Urinary bladder (tissue), 3 donors: ENCODE measurements at regions not wholly inside any gene's neighbourhood (a gene's known extent, or its start where the extent isn't known, plus 50 kb on each side); places are given as distances from the start of the nearest gene placed in this dataset.

ENCODE experiments used
- DNase-seq: peaks from one replicate; pipeline ENCODE4 v3.0.0-alpha.2; 2015; ENCODE audit errors: extremely low spot score
- H3K27ac ChIP-seq: one replicate; pipeline ENCODE4 v1.5.1; 2013; ENCODE audit warnings: low read depth, mild to moderate bottlenecking, moderate library complexity
- H3K36me3 ChIP-seq: one replicate; pipeline ENCODE4 v1.6.1; 2013; ENCODE audit warnings: mild to moderate bottlenecking, moderate library complexity; ENCODE audit not compliant: insufficient read depth
- H3K4me1 ChIP-seq: one replicate; pipeline ENCODE4 v1.6.1; 2013; ENCODE audit warnings: mild to moderate bottlenecking, moderate library complexity; ENCODE audit not compliant: insufficient read depth
- H3K4me3 ChIP-seq: one replicate; pipeline ENCODE4 v1.5.1; 2013; ENCODE audit warnings: low read depth, low read length
- WGBS: extraction: QIAGEN DNeasy Blood & Tissue Kit; methylation state at CpG from one replicate; pipeline ENCODE4 v1.1.7; 2013; 5-methylcytosine and 5-hydroxymethylcytosine counted together
- donor health status: healthy with polysubstance abuse.
- donor health status: healthy.

DNA sequence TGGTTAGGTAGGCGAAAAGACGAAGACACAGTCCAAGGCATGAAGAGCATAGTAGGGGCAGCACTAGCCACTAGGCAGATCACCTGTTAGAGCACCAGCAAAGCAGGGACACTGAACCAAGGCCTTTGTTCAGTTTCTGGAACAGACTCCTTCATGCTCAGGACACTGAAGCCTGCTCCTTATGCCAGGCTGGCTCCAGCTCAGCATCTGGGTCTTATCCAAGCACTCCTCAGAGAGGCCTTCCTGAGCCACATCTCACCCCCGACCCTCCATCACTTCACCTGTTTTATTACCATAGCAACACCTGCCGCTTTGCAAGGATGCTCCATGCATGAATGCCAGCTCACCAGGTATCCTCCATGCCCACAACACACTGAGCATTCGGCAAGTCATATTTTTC lies 206.3 kb upstream of the CHRNA7 start:
- Histone ChIP-seq H3K27ac (no peak overlapping the region), H3K4me3 (no peak overlapping the region), H3K4me1 (no peaks in the 10 kb centered on the region), H3K36me3 (no peaks in the 10 kb centered on the region)
- WGBS, result 71% methylated on average over 5 of the region's 5 CpGs
- DNase-seq, result no peak

DNA sequence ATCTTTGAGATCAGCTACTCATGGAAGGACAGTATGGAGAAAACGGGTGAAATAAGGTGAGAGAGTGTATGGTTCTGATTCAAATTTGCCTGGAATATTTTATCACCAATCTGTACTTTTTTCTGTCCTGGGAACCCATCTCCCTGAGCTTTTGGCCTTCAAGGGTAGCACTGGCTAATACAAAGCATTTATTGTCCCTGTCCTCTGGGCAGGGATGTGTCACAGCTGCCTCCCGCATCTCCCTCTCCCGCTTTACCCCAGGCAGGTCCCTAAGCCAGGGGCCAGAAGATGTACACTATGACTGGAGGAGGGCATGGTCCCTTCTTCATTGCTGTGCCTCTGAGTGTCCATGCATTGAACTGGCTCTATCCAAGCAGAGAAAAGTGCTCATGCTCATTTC lies 201.7 kb upstream of the CHRNA7 start:
- WGBS, result 87% methylated on average over 3 of the region's 3 CpGs
- Histone ChIP-seq H3K4me1 (no peaks in the 10 kb centered on the region), H3K4me3 (no peak overlapping the region), H3K36me3 (no peaks in the 10 kb centered on the region), H3K27ac (no peak overlapping the region)
- DNase-seq, result no peak

DNA sequence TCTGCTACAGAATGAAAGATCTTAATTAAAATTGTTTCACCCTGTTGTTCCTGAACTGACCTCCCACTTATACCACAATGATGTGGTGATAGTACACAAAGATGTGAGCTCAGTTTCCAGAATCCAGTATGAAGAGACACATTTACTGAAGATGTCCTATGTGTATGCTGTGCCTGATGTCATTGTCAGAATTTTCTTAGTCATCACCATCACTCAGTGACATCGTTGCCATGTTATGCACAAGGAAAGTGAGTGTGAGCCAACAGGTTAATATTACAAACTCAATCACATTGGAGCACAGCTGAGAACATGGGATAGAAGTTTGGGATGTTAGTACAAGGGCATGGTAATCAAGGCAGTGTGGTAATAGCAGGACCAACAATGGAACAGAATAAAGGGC lies 199.7 kb upstream of the CHRNA7 start:
- H3K36me3 ChIP-seq, result no peaks in the 10 kb centered on the region
- no peak overlapping the region for H3K4me3 ChIP-seq
- H3K4me1 ChIP-seq, result no peaks in the 10 kb centered on the region
- no peak overlapping the region for H3K27ac ChIP-seq
- WGBS, result 84% methylated on average over 1 of the region's 1 CpG
- no peak for DNase-seq

- no peaks in the 10 kb centered on the region for H3K36me3 ChIP-seq
- 79% methylated on average over 10 of the region's 10 CpGs for WGBS
- no peak for DNase-seq
Measured at GRCh38 chr15:31831596-31831995, 198.7 kb upstream of the CHRNA7 start.

DNA sequence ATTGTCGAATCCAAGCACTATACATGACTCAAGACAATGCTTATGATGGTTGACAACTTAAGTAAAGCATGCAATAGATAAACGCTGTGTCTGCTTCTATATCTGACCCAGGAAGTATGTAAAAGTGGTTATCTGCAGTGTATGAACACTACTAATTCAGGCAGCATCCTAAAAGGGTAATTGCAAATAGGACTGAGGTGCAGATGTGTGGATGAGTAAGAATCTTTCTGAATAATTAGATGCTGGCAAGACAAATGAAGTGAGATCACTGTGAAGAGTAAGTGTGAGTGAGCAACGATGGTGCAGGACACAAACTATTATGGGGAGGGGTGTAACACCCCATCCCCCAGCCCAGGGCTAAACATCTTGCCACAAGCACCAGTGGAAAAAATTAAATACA lies 195.7 kb upstream of the CHRNA7 start:
- H3K36me3 ChIP-seq, result no peaks in the 10 kb centered on the region
- no peaks in the 10 kb centered on the region for H3K4me1 ChIP-seq
- H3K4me3 ChIP-seq, result no peak overlapping the region
- DNase-seq, result no peak
- WGBS, result 54% methylated on average over 3 of the region's 3 CpGs
- no peak overlapping the region for H3K27ac ChIP-seq

More at GRCh38 chr15:31831596-31831995, 198.7 kb upstream of the CHRNA7 start:
- Histone ChIP-seq H3K4me1 (no peaks in the 10 kb centered on the region), H3K27ac (no peak overlapping the region), H3K4me3 (no peak overlapping the region)

DNA sequence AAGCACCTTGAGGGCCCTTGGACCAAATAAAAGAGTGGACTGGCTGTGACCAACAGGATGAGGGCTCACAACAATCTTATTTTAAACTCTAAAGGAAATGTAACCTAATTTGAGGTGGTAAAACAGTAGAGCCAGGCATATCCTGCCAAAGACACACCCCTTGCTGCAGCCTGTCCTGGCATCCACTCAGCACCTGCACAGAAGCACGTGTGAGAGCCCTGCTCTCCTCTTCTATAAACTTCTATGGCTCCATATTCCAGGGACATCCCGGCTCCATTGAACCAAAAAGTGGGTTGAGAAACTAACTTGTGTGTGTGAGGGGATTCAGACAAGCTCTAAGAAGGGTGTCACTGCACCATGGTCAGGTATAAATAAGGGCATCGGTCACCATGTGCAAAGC lies 190.9 kb upstream of the CHRNA7 start:
- Histone ChIP-seq H3K36me3 (no peaks in the 10 kb centered on the region), H3K27ac (no peak overlapping the region), H3K4me3 (no peak overlapping the region), H3K4me1 (no peaks in the 10 kb centered on the region)
- no peak for DNase-seq
- WGBS, result 71% methylated on average over 3 of the region's 3 CpGs

DNA sequence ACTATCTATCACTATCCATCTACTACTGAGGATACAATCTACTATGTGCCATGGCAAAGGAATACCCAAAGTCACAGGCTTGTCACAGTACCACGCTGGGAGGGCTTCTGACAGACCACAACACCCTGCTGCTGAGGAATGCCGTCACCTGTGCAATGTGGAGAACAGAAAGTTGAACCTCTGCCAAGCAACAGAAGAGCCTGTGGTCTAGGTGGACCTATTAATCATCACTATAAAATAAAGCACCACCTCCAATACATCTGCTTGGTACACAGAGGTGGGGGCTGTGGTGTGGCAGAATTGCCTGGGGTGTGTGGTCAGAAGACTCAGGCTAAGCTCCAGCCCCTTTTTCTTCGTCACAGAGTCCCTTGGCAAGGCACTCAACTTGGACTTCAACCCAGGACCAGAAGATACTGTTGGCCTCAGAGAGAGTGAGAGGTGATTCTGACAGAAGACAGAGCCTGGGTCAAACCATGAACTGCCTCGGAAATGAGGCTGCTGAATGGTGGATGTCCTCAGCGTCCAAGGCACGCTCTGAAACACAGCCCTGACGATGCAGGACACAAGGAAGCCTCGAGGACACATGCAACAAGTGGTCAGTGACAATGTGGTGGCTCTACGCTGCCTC lies 189.4 kb upstream of the CHRNA7 start:
- no peak overlapping the region for H3K4me3 ChIP-seq
- no peaks in the 10 kb centered on the region for H3K36me3 ChIP-seq
- no peak for DNase-seq
- no peak overlapping the region for H3K27ac ChIP-seq
- H3K4me1 ChIP-seq, result no peaks in the 10 kb centered on the region
- 65% methylated on average over 9 of the region's 9 CpGs for WGBS

DNA sequence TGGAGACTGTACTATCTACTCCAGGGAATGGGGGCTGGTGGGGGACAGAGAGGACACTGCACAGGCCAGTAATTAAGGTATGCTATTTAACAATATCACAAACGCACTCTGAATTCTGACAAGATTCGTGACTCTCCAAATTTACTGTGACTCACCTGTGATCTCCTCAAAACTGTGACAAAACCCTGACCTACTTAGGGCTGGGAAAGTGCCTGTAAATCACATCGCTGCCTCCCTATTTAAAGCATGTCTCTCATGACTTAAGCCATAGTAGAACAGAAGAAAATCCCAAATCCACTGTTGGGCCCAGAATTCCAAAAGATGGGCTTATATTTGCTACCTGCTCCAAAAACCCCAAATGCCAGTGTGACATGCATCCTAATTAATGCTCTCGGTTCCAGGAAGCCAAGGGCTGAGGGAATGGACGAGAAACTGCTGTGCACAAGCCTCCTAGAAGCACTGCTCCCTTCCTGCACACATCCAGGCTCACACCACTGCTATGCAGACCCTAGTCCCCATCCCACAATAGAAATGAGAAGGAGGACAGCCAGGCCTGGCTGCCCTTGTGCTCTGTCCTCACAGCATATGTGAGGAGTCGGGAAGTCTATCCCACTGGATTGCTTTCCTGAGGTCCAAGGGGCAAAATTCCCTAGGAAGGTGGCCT lies 187.7 kb upstream of the CHRNA7 start:
- DNase-seq, result no peak
- no peak overlapping the region for H3K27ac ChIP-seq
- no peaks in the 10 kb centered on the region for H3K4me1 ChIP-seq
- H3K4me3 ChIP-seq, result no peak overlapping the region
- H3K36me3 ChIP-seq, result no peaks in the 10 kb centered on the region
- 63% methylated on average over 6 of the region's 6 CpGs for WGBS

- no peaks in the 10 kb centered on the region for H3K36me3 ChIP-seq
- DNase-seq, result no peak
- H3K4me3 ChIP-seq, result no peak overlapping the region
- WGBS, result 40% methylated on average over 5 of the region's 5 CpGs
- H3K4me1 ChIP-seq, result no peaks in the 10 kb centered on the region
- H3K27ac ChIP-seq, result no peak overlapping the region
Measured at GRCh38 chr15:31843426-31844055, 186.8 kb upstream of the CHRNA7 start.

DNA sequence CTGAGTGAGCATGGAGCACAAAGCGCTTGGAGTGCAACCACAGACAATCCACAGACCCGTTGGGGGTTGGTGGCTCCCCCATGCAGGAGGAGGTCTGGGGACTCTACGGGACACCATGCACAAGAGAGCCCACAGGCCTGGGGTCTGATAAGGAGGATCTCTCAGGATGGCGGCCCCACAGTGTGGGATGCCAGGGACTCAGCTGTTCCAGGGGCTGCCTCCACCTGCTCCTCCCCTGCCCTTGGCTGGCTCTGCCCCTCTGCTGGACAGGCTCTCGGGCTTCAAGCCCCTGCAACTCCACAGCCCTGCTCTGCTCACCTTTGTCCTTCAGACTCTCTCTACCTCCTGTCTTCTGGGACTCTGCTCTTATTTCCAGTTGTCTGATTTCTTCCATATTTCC lies 184.5 kb upstream of the CHRNA7 start:
- no peaks in the 10 kb centered on the region for H3K36me3 ChIP-seq
- no peak for DNase-seq
- no peak overlapping the region for H3K27ac ChIP-seq
- H3K4me3 ChIP-seq, result no peak overlapping the region
- whole genome bisulfite sequencing, result 82% methylated on average over 5 of the region's 5 CpGs
- H3K4me1 ChIP-seq, result no peaks in the 10 kb centered on the region

- H3K4me1 ChIP-seq, result no peaks in the 10 kb centered on the region
- WGBS, result 76% methylated on average over 5 of the region's 5 CpGs
- H3K36me3 ChIP-seq, result no peaks in the 10 kb centered on the region
- no peak overlapping the region for H3K4me3 ChIP-seq
- no peak overlapping the region for H3K27ac ChIP-seq
- DNase-seq, result no peak
Measured at GRCh38 chr15:31847961-31848360, 182.4 kb upstream of the CHRNA7 start.

DNA sequence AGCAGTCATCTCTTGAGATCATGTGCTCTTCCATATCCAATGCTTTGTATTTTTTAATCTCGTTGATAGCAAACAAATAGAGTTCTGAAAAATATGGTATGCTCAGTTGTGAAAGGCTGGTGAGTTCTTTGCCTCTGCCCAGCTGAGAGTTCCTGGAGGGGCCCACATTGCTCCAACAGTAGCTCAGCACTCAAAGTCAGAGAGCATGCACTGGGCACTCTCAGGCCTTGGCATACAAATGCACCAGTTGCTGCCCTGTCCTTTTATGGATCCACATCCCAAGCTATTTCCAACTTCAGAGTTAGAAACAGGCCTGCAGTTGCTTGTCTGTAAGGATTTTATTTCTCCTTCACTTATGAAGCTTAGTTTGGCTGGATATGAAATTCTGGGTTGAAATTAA lies 181.7 kb upstream of the CHRNA7 start:
- Histone ChIP-seq H3K4me3 (no peak overlapping the region), H3K36me3 (no peaks in the 10 kb centered on the region), H3K4me1 (no peaks in the 10 kb centered on the region), H3K27ac (no peak overlapping the region)
- WGBS, result 83% methylated on average over 1 of the region's 1 CpG
- no peak for DNase-seq

GRCh38 chr15:31852933-31853799 lies 177.1 kb upstream of the CHRNA7 start:
- H3K27ac ChIP-seq, result no peak overlapping the region
- H3K4me1 ChIP-seq, result no peaks in the 10 kb centered on the region
- H3K36me3 ChIP-seq, result no peaks in the 10 kb centered on the region
- no peak for DNase-seq
- H3K4me3 ChIP-seq, result no peak overlapping the region
- WGBS, result 58% methylated on average over 6 of the region's 6 CpGs
